GM18507 (cell line): ENCODE measurements at regions not wholly inside any gene's neighbourhood (a gene's known extent, or its start where the extent isn't known, plus 50 kb on each side); places are given as distances from the start of the nearest gene placed in this dataset.
A peak's percentile ranks its signal among the peaks of the same experiment; 100 is the strongest.

Source experiments
- DNase-seq: peaks from one replicate; pipeline ENCODE4 v3.0.0; 2011; ENCODE audit warnings: low read depth; ENCODE audit not compliant: insufficient read length; ENCODE audit errors: extremely low spot score
- FAIRE-seq: peaks from 2 replicates; lab custom pipeline; 2011; peaks lifted over from hg19 to GRCh38; lab: Jason Lieb, UNC

DNA sequence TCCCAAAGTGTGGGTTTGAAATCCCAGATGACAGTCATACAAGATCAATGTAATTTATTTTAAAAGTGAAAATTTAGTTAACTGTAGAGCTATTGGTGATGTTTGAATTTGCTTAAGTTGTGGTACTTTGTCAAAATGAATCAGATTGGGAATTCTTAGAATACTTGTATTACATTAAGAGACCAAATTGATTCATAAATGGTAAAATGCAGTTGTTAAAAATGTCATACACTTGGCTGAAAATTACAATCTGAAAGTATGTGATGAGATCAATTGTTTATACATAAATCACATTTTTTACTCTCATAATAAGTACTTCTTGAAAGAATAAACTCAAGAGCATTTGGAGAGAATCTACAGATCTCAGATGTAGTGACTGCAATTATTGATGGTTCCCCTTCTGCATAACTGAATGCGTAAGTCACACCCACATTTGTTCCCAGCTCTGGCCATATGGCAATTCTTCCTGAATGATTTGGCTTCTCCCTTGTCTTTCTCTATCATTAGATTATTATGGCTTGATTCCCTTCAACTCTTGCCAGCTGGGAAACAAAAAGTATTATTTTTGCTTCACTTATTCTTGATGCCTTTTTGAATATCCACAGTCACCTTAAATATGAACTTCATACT lies 558.5 kb downstream of the CPS1 start:
- DNase-seq (no peak), FAIRE-seq (no peak)

DNA sequence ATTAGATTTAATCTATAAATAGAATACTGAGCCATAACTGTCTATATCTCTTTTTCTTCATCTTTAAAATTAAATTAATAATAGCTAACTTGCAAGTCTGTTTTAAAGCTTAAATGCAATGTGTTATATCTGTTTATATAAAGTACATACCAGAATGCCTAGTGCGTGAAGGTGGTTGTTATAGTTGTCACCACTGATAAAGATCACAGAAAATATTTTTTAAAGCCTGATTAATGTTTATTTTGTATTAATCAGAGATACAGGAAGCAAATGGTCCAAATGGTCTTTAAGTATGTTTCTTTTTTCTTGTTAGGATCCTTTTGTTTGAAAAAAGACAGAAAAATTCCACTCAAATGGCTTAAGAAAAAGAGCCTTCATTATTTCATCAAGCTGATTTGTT lies 560.6 kb downstream of the CPS1 start:
- DNase-seq, result no peak
- no peak for FAIRE-seq

DNA sequence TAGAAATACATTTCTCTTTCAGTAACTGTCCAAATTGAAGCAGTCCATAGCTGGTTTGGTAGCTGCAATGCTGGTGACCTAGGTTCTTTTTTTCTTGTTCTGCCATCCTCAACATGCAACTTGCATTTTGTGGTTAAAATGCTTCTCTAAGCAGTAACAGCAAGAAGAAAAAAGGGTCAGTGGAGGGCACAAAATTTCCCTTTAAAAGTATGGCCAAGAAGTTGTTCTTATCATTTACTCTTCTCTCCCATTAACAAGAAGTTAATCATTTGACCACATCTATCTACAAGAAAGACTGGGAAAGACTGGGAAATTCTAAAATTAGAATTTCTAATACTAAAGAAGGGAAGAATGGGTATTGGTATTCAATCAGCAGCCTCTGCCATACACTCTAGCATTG lies 569.9 kb downstream of the CPS1 start:
- DNase-seq, result no peak
- FAIRE-seq, result no peak

DNA sequence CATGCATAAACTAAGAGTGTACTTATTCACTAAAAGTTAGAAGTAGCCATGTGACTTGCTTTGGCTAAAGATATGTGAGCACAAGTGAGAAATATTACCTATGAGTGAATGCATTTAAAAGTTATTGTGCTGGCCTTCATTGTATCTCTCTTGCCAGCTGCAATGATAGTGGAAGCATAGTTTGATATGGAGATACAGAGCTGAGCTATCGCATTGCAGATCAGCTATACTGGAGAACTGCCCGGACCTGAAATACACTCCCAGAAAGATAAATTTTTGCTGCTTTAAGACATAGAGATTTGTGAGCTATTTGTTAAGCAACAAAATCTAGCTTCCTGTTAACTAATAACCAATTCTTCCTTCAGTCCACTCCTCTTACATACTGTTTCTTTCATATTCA lies 571.1 kb downstream of the CPS1 start:
- no peak for FAIRE-seq
- DNase-seq, result no peak

DNA sequence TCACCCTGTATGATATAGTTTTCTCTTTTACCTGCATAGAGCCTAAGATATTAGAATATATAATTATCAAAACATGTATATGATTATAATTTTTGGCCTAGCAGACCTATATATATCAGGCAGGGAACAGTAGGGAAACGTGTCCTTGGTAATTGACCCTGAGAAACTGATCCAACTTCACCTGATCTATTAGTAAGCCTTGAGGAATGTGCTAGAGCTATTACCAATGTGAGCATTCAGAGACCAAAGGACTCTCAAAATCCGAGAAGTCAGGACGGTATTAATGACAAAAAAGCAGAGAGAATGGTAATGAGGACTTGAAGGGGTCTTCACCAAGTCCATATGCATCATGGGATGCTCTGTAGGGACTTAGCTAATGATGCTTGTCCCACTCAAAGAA lies 571.9 kb downstream of the CPS1 start:
- FAIRE-seq, result no peak
- DNase-seq, result no peak

DNA sequence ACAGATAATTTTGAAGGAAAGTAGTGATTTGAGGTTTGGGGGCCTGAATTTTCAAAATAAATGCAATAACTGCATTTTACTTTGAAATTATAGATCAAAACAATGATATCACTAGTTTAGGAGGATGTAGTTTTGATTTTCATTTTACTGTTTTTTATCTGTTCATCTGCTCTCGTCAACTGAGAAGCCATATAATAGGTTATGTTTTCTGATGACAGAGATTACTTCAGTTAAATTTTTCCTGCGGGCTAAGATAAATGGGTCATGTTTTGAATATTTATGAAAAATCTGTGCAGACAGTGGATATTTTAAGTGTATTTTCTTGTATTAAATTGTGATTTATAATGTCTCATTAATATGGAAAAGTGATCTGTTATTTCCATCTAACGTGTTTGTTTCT lies 573.4 kb downstream of the CPS1 start:
- DNase-seq (no peak), FAIRE-seq (no peak)

DNA sequence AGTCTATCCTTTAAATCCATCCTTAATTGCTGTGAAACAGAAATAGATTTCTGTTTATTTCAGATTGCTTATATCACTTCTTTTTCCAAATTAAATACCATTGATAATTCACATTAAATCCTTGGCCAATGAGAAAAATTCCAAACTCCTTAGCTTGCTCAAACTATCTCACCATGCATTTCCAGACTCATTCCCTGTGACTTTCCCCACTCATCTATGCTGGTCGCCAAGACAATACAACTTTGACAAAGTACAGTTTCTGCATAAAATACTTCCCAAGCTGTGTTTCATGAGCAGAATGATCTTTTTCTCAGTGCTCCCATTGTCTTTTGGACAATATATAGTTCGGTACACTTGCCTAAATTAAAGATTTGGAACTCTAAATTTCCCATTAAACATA lies 575.6 kb downstream of the CPS1 start:
- FAIRE-seq, result no peak
- no peak for DNase-seq

DNA sequence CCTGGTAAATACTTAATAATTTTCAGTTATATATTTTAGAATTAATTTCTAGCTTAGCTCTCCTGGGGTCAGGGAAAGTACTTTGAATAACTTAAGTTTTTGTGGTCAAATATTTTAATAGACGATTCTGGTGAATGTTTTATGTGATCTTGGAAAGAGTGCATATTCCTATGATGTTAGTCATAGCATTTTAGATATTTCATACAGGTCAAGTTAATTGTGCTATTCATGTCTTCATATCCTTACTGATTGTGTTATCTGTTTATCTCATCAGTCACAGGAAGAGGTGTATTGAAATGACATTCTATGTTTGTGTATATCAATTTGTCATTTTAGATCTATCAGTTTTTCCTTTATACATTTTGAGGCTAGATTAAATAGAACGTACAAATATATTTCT lies 576.2 kb downstream of the CPS1 start:
- no peak for DNase-seq
- no peak for FAIRE-seq

DNA sequence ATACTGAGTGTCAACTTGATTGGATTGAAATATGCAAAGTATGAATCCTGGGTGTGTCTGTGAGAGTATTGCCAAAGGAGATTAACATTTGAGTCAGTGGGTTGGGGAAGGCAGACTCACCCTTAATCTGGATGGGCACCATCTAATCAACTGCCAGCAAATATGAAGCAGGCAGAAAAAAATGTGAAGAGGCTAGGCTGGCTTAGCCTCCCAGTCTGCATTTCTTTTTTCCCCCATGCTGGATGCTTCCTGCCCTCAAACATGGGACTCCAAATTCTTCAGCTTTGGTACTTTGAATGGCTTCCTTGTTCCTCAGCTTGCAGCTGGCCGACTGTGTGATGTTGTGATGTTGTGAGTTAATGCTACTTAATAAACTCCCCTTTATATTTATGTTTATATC lies 577.4 kb downstream of the CPS1 start:
- DNase-seq (no peak), FAIRE-seq (no peak)

DNA sequence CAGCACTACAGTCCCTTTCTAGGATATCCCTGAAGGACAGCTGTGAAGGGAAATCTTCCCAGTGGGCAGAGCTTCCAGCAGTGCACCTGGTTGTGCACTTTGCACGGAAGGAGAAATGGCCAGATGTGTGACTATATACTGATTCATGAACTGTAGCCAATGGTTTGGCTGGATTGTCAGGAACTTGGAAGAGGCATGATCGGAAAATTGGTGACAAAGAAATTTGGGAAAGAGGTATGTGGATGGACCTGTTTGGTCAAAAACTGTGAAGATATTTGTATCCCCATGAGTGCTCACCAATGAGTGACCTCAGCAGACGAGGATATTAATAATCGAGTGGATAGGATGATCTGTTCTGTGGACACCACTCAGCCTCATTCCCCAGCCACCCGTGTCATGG lies 582.2 kb downstream of the CPS1 start:
- DNase-seq (no peak), FAIRE-seq (no peak)

DNA sequence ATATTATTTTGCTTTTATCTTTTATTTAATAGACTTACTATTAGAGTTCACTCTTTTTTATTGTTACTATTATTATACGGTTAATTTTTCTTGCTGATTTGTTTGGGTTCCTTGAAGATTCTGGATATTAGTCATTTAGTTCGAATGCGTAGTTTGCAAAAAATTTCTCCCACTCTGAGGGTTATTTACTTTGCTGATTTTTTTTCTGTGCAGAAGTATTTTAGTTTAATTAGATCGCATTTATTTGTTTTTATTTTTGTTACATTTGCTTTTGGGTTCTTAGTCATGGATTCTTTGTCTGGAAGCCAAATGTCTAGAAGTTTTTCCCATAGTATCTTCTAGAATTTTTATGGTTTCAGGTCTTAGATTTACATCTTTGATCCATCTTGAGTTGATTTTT lies 585.2 kb downstream of the CPS1 start:
- FAIRE-seq, result no peak
- DNase-seq, result no peak

DNA sequence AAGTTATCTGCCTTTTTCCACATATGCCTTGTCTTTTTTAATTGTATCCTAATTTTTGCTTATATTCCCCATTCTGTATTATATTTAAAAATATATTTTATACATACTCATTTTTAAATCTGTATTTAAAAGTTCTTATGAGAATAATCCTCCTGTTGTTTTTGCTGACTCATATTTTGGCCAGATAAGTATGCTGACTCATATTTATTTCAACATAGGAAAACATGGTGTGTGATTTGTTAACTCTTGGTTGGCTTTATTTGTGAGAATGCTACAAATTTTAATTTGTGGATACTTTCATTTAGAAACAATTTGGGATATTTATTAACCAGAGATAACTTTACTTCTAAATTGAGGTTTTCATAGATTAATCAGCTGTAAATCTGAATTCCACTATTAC lies 587.7 kb downstream of the CPS1 start:
- DNase-seq (no peak), FAIRE-seq (no peak)

DNA sequence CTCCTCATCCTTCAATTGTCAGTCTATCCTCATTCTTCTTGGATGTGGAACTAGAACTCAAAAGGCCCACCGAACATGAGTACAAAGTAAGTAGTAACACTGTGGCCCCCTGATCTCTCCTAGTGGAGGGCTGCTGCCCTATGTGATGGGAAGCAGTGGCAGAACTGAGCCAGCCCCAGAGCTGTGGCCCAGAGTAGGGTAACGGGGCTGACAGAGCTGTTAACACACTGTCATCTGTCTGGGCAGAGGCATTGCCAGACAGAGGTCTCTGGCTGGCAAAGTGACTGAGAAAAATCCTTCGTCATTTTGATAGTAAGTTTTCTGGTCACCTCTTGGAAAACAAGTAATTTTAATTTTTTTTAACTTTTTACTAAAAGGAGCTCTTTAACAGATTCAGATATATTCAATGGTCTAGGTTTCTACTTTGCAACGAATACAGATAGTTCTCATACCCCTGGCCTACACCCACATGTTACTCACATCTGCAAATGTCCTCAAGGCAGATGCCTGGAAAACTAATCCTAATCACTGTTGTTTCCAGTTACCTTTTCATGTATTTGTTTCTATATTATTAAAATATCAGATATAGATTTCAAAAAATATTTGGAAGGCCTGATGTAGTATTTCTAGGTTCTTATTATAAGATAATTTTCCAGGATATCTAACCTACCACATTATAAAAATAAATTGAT lies 588.7 kb downstream of the CPS1 start:
- no peak for FAIRE-seq
- no peak for DNase-seq

DNA sequence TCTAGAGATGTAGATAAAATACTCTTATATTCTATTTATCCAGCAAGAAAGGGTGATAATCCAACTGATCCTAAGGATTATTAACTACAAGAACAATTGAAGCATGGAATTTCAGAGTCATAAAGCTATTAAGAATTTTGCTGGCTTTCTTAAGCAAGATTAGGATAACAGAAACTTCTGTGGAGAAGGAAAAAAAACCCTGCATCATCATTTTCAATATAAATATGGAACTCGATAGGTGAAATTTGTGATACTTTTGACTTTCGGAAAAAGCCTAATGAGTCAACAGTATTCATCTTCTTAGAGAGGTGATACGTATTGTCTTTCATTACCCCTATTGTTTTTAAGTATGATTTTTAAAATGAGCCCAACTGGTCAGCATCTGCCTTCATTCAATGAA lies 593.3 kb downstream of the CPS1 start:
- DNase-seq (no peak), FAIRE-seq (no peak)

DNA sequence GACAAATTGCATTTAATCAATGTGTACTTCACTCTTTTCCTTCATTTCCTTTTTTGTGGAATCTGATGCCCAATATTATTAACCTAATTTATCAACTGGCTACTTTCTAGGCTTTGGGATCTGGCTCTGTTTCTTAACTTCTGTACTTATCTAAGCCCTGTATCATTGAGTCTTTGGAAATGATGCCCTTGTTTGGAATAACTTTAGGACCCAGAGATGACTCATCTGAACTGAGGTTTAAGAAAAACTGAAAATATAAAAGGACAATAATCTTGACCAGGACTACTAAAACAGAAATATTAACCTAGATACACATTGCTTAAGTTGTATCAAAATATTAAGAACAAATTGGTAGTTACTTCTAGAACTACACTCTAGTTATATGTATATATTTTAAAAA lies 600.8 kb downstream of the CPS1 start:
- FAIRE-seq, result no peak
- no peak for DNase-seq

DNA sequence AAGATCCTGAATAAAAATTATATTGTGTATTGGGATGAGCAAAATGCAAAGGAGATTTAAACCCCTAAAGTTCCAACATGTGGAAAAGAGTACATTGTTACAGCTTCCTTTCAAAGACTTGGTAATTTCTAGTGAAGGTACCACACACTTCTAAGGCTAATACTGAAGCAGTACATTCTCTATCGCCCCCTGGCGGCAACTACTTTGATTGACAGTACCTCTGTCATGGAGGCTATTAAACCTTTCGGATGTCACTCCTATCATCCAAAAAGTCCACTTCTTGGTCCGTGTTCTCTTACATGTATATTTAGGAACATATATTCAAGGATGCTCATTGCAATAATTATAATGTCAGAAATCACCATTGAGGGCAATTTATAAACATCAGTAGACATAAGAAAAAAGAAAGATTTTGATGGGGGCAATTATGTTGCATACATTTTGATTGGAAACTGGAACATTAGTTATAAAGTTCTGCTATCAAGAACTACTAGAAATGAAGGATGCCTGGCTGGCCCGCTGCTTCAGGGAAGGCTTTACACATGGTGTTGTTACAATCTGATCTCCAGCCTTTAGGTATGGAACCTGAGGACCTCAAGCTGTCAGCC lies 601.6 kb downstream of the CPS1 start:
- DNase-seq (no peak), FAIRE-seq (peak; percentile 80)

DNA sequence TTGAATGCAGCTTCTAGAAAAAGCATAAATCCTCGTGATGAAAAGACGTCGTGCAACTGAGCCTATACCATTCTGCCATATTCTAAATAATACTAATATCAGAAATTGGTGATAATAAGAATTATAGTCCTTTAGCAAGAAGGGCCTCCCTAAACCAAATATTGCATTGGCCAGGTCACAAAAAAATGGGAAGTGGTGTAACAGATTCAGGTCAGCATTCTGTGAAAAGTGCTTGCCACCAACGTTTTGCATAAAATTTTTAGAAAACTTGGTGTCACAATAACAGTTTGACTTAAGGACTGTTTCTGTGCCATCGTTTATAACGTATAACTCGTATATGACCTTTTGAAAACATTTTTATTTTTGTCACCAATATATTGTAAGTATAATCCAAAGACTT lies 603.6 kb downstream of the CPS1 start:
- DNase-seq (no peak), FAIRE-seq (no peak)

DNA sequence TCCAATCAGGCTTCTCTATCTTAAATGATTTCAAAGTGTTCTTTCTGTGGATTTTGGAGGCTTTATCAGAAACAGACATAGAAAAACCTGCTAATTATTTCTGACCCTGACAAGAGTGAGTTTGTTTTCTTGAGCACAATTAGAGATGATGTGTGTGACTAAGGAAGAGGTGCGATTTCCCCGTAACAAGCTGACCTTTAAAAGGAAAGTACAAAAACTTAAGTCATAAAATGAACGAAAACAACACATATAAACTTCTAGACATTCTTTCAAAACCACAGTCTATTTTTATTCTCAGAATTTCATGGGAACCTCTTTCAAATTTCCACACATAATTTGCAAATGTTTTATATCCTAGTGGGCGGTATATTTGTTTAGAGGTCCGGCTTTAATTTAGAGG lies 604.8 kb downstream of the CPS1 start:
- FAIRE-seq (no peak), DNase-seq (no peak)

DNA sequence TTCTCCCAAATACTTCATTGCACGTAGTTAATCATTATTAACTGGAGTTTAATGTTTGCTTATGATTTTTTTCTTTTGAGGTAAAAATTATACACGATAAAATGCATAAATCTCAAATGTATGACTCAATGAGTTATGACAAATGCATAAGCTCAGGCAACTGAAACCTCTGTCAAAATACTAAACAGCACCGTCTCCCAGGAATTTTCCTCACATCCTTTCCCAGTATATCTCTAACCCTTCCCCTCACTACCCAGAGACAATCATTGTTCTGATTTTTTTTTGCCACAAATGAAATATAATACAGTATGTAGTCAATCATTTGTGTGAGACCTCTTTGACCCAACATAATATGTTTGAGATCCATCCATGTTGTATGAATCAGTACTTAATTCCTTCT lies 606.5 kb downstream of the CPS1 start:
- no peak for FAIRE-seq
- DNase-seq, result no peak

DNA sequence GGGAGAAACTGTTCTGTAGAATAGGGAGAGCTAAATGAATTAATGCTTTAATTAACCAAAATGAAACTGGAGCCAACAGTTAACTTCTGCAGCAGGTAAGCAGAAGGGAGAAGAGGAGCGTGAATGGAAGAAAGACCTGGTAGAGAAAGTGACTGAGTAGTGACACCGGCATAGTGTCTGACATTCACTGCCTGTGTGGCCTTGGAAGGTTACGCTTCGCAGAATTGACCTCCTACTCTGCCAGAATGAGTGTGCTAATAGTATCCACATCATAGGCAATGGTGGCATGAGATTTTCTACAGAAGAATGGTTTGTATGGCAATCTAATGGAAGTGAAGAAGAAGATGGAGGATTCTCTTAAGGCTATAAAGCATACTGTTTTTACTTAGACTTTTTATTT lies 614.4 kb downstream of the CPS1 start:
- FAIRE-seq (no peak), DNase-seq (no peak)

DNA sequence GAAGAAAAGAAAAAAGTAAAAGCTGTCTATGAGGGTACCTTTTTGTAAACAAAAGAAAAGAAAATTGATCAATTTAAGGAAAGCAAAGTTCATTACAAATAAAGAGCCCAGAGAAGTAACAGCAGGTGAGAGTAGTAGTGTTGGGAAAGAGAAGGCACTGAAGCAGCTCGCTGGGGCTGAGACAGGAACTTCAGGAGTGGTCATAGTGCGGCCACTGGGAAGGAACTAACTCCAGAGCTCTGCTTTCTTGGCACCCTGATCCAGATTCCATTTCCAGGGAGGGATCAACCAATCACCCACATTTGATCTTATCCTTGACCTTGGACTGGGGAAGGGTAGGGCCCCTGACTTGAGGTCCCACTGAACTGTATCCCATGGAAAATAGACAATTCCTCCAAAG lies 617.6 kb downstream of the CPS1 start:
- DNase-seq (no peak), FAIRE-seq (no peak)
